Liver (tissue), 3 donors: ENCODE measurements at regions not wholly inside any gene's neighbourhood (a gene's known extent, or its start where the extent isn't known, plus 50 kb on each side); places are given as distances from the start of the nearest gene placed in this dataset.

ENCODE experiments used
- HNF4G ChIP-seq: IDR thresholded peaks from 2 replicates; pipeline ENCODE4 v1.6.1; 2016; ENCODE audit warnings: antibody characterized with exemption
- JUND ChIP-seq, 2 donors: IDR thresholded peaks; 2 replicates each; pipeline ENCODE4 v1.6.1; 2016; ENCODE audit warnings: antibody characterized with exemption in 2 of 2
- NR2F2 ChIP-seq: IDR thresholded peaks from 2 replicates; pipeline ENCODE4 v1.6.1; 2016; ENCODE audit warnings: antibody characterized with exemption
- RAD21 ChIP-seq, 2 donors: IDR thresholded peaks; 2 replicates each; pipeline ENCODE4 v1.6.1; 2016; ENCODE audit warnings: antibody characterized with exemption in 2 of 2, mild to moderate bottlenecking in 2 of 2
- RXRA ChIP-seq, 2 donors: IDR thresholded peaks; 2 replicates each; pipeline ENCODE4 v1.6.1; 2017 to 2018; ENCODE audit warnings: antibody characterized with exemption in 2 of 2, mild to moderate bottlenecking in 1 of 2
- SP1 ChIP-seq: IDR thresholded peaks from 2 replicates; pipeline ENCODE4 v1.6.1; 2018; ENCODE audit warnings: antibody characterized with exemption, mild to moderate bottlenecking
- TAF1 ChIP-seq: conservative IDR thresholded peaks from 2 replicates; pipeline ENCODE4 v1.6.1; 2016; ENCODE audit warnings: antibody characterized with exemption, mild to moderate bottlenecking
- TF ChIP-seq, protein P1 (sequence below): fragments of 150-350 bp; IDR thresholded peaks from 2 replicates; pipeline ENCODE4 v1.5.1; 2017; ENCODE audit warnings: improper control_type of control experiment, low read depth, low read length; ENCODE audit not compliant: missing input control
- TF ChIP-seq, protein P2 (sequence below): IDR thresholded peaks from 2 replicates; pipeline ENCODE4 v1.6.1; 2016; ENCODE audit warnings: antibody characterized with exemption, mild to moderate bottlenecking
- TF ChIP-seq, protein P3 (sequence below): IDR thresholded peaks from 2 replicates; pipeline ENCODE4 v1.6.1; 2016; ENCODE audit warnings: antibody characterized with exemption
- TF ChIP-seq, protein P4 (sequence below): IDR thresholded peaks from 2 replicates; pipeline ENCODE4 v1.6.1; 2016; ENCODE audit warnings: antibody characterized with exemption
- TF ChIP-seq, protein P5 (sequence below): IDR thresholded peaks from 2 replicates; pipeline ENCODE4 v1.6.1; 2016; ENCODE audit warnings: antibody characterized with exemption
- donor health status: healthy.
- donor health status: healthy.

DNA sequence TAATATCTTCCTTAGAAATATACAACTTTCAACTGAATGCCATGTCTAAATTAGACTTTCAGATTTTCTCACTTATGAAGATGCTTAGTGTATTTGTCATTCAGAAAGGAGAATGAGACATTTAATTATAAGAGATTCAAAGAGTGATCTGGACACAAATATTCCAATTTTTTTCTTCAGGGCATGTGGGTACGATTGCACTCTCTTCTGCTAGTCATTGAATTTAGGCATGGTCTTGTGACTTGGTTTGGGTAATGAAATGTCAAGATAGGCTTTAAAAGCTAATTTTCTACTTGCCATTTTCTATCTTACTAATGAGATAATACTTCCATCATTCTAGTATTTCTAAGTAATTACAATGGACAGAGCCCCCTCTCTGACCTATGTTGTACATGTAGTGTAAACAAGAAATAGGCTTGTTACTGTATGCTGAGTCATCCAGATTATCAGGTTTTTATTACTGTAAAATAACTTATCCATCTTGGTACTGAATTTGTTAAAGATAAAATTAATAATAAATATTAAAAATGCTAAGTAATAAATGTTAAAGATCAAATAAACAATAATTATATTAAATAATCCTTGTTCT lies 770.8 kb upstream of the BCHE start:
- TF ChIP-seq, protein P1, sequence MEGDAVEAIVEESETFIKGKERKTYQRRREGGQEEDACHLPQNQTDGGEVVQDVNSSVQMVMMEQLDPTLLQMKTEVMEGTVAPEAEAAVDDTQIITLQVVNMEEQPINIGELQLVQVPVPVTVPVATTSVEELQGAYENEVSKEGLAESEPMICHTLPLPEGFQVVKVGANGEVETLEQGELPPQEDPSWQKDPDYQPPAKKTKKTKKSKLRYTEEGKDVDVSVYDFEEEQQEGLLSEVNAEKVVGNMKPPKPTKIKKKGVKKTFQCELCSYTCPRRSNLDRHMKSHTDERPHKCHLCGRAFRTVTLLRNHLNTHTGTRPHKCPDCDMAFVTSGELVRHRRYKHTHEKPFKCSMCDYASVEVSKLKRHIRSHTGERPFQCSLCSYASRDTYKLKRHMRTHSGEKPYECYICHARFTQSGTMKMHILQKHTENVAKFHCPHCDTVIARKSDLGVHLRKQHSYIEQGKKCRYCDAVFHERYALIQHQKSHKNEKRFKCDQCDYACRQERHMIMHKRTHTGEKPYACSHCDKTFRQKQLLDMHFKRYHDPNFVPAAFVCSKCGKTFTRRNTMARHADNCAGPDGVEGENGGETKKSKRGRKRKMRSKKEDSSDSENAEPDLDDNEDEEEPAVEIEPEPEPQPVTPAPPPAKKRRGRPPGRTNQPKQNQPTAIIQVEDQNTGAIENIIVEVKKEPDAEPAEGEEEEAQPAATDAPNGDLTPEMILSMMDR = no peak
- TF ChIP-seq, protein P2, sequence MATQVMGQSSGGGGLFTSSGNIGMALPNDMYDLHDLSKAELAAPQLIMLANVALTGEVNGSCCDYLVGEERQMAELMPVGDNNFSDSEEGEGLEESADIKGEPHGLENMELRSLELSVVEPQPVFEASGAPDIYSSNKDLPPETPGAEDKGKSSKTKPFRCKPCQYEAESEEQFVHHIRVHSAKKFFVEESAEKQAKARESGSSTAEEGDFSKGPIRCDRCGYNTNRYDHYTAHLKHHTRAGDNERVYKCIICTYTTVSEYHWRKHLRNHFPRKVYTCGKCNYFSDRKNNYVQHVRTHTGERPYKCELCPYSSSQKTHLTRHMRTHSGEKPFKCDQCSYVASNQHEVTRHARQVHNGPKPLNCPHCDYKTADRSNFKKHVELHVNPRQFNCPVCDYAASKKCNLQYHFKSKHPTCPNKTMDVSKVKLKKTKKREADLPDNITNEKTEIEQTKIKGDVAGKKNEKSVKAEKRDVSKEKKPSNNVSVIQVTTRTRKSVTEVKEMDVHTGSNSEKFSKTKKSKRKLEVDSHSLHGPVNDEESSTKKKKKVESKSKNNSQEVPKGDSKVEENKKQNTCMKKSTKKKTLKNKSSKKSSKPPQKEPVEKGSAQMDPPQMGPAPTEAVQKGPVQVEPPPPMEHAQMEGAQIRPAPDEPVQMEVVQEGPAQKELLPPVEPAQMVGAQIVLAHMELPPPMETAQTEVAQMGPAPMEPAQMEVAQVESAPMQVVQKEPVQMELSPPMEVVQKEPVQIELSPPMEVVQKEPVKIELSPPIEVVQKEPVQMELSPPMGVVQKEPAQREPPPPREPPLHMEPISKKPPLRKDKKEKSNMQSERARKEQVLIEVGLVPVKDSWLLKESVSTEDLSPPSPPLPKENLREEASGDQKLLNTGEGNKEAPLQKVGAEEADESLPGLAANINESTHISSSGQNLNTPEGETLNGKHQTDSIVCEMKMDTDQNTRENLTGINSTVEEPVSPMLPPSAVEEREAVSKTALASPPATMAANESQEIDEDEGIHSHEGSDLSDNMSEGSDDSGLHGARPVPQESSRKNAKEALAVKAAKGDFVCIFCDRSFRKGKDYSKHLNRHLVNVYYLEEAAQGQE = no peak
- TF ChIP-seq, protein P3, sequence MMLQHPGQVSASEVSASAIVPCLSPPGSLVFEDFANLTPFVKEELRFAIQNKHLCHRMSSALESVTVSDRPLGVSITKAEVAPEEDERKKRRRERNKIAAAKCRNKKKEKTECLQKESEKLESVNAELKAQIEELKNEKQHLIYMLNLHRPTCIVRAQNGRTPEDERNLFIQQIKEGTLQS = no peak
- TF ChIP-seq, protein P4, sequence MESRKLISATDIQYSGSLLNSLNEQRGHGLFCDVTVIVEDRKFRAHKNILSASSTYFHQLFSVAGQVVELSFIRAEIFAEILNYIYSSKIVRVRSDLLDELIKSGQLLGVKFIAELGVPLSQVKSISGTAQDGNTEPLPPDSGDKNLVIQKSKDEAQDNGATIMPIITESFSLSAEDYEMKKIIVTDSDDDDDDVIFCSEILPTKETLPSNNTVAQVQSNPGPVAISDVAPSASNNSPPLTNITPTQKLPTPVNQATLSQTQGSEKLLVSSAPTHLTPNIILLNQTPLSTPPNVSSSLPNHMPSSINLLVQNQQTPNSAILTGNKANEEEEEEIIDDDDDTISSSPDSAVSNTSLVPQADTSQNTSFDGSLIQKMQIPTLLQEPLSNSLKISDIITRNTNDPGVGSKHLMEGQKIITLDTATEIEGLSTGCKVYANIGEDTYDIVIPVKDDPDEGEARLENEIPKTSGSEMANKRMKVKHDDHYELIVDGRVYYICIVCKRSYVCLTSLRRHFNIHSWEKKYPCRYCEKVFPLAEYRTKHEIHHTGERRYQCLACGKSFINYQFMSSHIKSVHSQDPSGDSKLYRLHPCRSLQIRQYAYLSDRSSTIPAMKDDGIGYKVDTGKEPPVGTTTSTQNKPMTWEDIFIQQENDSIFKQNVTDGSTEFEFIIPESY = no peak
- TF ChIP-seq, protein P5, sequence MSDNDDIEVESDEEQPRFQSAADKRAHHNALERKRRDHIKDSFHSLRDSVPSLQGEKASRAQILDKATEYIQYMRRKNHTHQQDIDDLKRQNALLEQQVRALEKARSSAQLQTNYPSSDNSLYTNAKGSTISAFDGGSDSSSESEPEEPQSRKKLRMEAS = no peak
- TF ChIP-seq NR2F2 (no peak), RAD21 (IDR thresholded peaks at IDR 0.05) (no peak), SP1 (no peak), TAF1 (no peak), JUND (IDR thresholded peaks at IDR 0.05) (no peak), HNF4G (no peak), RXRA (IDR thresholded peaks at IDR 0.05) (no peak)
